SK-N-MC (cell line): ENCODE measurements at regions not wholly inside any gene's neighbourhood (a gene's known extent, or its start where the extent isn't known, plus 50 kb on each side); places are given as distances from the start of the nearest gene placed in this dataset.
"Not testable (repeated sequence)": the region's sequence is repeated elsewhere in the genome, so short reads cannot be mapped to it uniquely, and the experiment has no call there.

Source experiments
- DNase-seq: peaks from one replicate; pipeline ENCODE4 v3.0.0-alpha.2; 2011; ENCODE audit warnings: low read depth, low spot score
- H3K27ac ChIP-seq: fragments of 200-600 bp; sonication (generic); 2 replicates; pipeline ENCODE4 v1.5.1; 2016; ENCODE audit warnings: mixed run types
- H3K36me3 ChIP-seq: fragments of 200-600 bp; sonication (generic); 2 replicates; pipeline ENCODE4 v1.6.1; 2017; ENCODE audit warnings: antibody characterized with exemption, low read length, mixed read lengths; ENCODE audit not compliant: insufficient read depth
- H3K4me3 ChIP-seq: fragments of 200-600 bp; sonication (generic); 2 replicates; pipeline ENCODE4 v1.5.1; 2016
- H3K9ac ChIP-seq: fragments of 200-600 bp; sonication (generic); 2 replicates; pipeline ENCODE4 v1.8.0; 2017; ENCODE audit warnings: mixed run types, mixed read lengths; ENCODE audit not compliant: insufficient read length
- H3K9me3 ChIP-seq: fragments of 200-600 bp; sonication (generic); 2 replicates; pipeline ENCODE4 v1.6.1; 2017; ENCODE audit warnings: low read depth, mild to moderate bottlenecking, antibody characterized with exemption, low read length, moderate library complexity, mixed read lengths
- EZH2 ChIP-seq: fragments of 200-600 bp; sonication (generic); IDR thresholded peaks from one replicate; pipeline ENCODE4 v1.6.1; 2017; ENCODE audit warnings: antibody characterized with exemption
- FOXP2 ChIP-seq: optimal IDR thresholded peaks from 2 replicates; pipeline ENCODE3; 2011; ENCODE audit warnings: mild to moderate bottlenecking, moderate library complexity; ENCODE audit not compliant: insufficient read depth; ENCODE audit errors: extremely low read length, control extremely low read depth
- POLR2AphosphoS5 ChIP-seq: IDR thresholded peaks from 2 replicates; pipeline ENCODE4 v1.6.1; 2012; ENCODE audit warnings: mild to moderate bottlenecking, low read depth, low read length, borderline replicate concordance

DNA sequence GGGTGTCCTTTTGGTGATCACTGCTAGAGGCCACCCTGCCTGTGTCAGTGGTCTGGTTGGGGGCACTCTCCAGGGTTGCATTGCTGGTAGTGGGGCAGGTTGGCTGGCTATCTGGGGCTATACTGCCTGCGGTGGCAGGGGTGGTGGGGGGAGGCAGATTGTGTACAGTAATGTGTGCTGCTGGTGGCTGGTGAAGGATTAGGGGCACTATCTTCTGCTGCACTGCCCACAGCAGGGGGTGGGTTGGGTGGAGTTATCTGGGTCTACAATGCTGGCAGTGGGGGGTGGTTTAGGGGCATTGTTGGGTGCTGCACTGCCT is 204.0 kb upstream of the WSB1 start:
- Histone ChIP-seq H3K9ac (no peak overlapping the region), H3K27ac (no peak overlapping the region), H3K4me3 (no peak overlapping the region), H3K9me3 (no peaks in the 10 kb centered on the region), H3K36me3 (no peaks in the 10 kb centered on the region)
- no peak for DNase-seq
- TF ChIP-seq POLR2AphosphoS5 (no peak), EZH2 (no peak), FOXP2 (no peak)

GRCh38 chr17:27090450-27091042 is 203.4 kb upstream of the WSB1 start:
- not testable (repeated sequence) for H3K9ac ChIP-seq, DNase-seq, H3K36me3 ChIP-seq, H3K4me3 ChIP-seq, H3K27ac ChIP-seq, H3K9me3 ChIP-seq

DNA sequence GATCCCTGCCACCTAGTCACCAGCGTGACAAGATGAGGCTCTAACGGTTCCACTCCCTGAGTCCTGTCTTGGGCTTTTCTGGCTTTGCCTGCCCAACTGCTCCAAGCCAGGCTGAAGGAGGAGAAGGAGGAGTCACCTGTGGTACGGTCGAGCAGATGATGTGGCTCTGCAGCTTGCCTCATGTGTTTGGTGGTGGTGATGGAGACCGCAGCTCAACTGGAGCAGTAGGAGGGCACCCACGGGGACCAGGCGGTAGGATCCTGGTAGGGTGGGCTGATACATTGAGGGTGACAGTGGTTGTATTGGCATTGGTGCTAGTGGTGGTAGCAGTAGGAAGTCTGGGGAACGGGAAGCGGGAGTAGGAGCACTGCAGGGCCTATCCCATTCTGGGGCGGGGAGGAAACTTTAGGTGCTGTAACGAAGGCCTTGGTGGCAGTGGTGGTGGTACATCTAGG is 202.8 kb upstream of the WSB1 start:
- no peak overlapping the region for H3K4me3 ChIP-seq
- no peak overlapping the region for H3K27ac ChIP-seq
- no peak overlapping the region for H3K9ac ChIP-seq
- no peak for TF ChIP-seq FOXP2
- TF ChIP-seq POLR2AphosphoS5: no peak
- TF ChIP-seq EZH2: no peak
- no peak for DNase-seq
- H3K36me3 ChIP-seq: no peaks in the 10 kb centered on the region
- no peaks in the 10 kb centered on the region for H3K9me3 ChIP-seq

- DNase-seq, H3K4me3 ChIP-seq, H3K9ac ChIP-seq, H3K27ac ChIP-seq, H3K9me3 ChIP-seq, H3K36me3 ChIP-seq: not testable (repeated sequence)
Observed at GRCh38 chr17:27094179-27094578, 199.7 kb upstream of the WSB1 start.

DNA sequence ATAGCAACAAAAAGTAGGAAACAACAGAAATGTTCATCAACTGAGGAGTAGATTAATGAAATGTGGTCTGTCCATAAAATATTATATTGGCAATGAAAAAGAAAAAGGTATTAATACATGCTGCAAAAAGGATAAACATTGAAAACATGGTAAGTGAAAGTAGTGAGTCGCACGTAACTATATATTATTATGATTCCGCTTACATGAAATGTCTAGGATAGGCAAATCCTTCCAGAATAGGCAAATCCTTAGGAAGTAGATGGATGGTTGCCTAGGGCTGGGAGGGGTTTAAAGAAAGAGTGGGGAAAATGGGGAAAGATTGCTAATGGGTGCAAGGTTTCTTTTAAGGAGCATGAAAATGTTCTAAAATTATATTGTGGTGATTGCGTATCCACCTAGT is 198.1 kb upstream of the WSB1 start:
- H3K27ac ChIP-seq, H3K36me3 ChIP-seq, H3K4me3 ChIP-seq, H3K9ac ChIP-seq, DNase-seq, H3K9me3 ChIP-seq: not testable (repeated sequence)

DNA sequence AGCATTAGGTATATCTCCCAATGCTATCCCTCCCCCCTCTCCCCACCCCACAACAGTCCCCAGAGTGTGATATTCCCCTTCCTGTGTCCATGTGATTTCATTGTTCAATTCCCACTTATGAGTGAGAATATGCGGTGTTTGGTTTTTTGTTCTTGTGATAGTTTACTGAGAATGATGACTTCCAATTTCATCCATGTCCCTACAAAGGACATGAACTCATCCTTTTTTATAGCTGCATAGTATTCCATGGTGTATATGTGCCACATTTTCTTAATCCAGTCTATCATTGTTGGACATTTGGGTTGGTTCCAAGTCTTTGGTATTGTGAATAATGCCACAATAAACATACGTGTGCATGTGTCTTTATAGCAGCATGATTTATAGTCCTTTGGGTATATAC is 194.6 kb upstream of the WSB1 start:
- not testable (repeated sequence) for H3K9me3 ChIP-seq, H3K9ac ChIP-seq, H3K27ac ChIP-seq, H3K4me3 ChIP-seq, DNase-seq, H3K36me3 ChIP-seq

- H3K27ac ChIP-seq, H3K9ac ChIP-seq, DNase-seq, H3K4me3 ChIP-seq, H3K9me3 ChIP-seq, H3K36me3 ChIP-seq: not testable (repeated sequence)
Observed at GRCh38 chr17:27104605-27105221, 189.2 kb upstream of the WSB1 start.

- TF ChIP-seq FOXP2: no peak
- TF ChIP-seq EZH2: no peak
- TF ChIP-seq POLR2AphosphoS5: no peak
- no peak overlapping the region for H3K27ac ChIP-seq
- no peak overlapping the region for H3K9ac ChIP-seq
- no peak for DNase-seq
- no peak overlapping the region for H3K4me3 ChIP-seq
- H3K9me3 ChIP-seq: no peaks in the 10 kb centered on the region
- no peaks in the 10 kb centered on the region for H3K36me3 ChIP-seq
Observed at GRCh38 chr17:27105636-27106035, 188.3 kb upstream of the WSB1 start.

- no peak for DNase-seq
- Histone ChIP-seq H3K4me3 (no peak overlapping the region), H3K9ac (no peak overlapping the region), H3K9me3 (no peaks in the 10 kb centered on the region), H3K36me3 (no peaks in the 10 kb centered on the region), H3K27ac (no peak overlapping the region)
- TF ChIP-seq POLR2AphosphoS5: no peak
- no peak for TF ChIP-seq EZH2
- TF ChIP-seq FOXP2: no peak
Observed at GRCh38 chr17:27106347-27106981, 187.4 kb upstream of the WSB1 start.
